ENCODE measurements at regions not wholly inside any gene's neighbourhood (a gene's known extent, or its start where the extent isn't known, plus 50 kb on each side); places are given as distances from the start of the nearest gene placed in this dataset.
"Not testable (repeated sequence)": the region's sequence is repeated elsewhere in the genome, so short reads cannot be mapped to it uniquely, and the experiment has no call there.

- DNase-seq (ENCODE audit: low read depth) = peak; percentile 75
Observed at GRCh38 chr1:38787041-38787440, 72.5 kb downstream of the RRAGC start.

GRCh38 chr1:38786040-38786436 is 73.5 kb downstream of the RRAGC start:
- peak; percentile 69 for DNase-seq (ENCODE audit: low read depth)

- DNase-seq (ENCODE audit: low read depth) = peak; percentile 69
Observed at GRCh38 chr1:38785285-38786039, 74.1 kb downstream of the RRAGC start.

- peak; percentile 45 for DNase-seq (ENCODE audit: low read depth)
Observed at GRCh38 chr1:38784452-38785284, 74.9 kb downstream of the RRAGC start.

GRCh38 chr1:38783640-38784229 is 75.8 kb downstream of the RRAGC start:
- peak; percentile 64 for DNase-seq (ENCODE audit: low read depth)

GRCh38 chr1:38781872-38782617 is 77.5 kb downstream of the RRAGC start:
- no peak for DNase-seq (ENCODE audit: low read depth)

- no peak for DNase-seq (ENCODE audit: low read depth)
Observed at GRCh38 chr1:38780133-38780532, 79.4 kb downstream of the RRAGC start.

- DNase-seq (ENCODE audit: low read depth) = no peak
Observed at GRCh38 chr1:38779491-38779890, 80.1 kb downstream of the RRAGC start.

GRCh38 chr1:38778521-38778920 is 81.1 kb downstream of the RRAGC start:
- no peak for DNase-seq (ENCODE audit: low read depth)

DNA sequence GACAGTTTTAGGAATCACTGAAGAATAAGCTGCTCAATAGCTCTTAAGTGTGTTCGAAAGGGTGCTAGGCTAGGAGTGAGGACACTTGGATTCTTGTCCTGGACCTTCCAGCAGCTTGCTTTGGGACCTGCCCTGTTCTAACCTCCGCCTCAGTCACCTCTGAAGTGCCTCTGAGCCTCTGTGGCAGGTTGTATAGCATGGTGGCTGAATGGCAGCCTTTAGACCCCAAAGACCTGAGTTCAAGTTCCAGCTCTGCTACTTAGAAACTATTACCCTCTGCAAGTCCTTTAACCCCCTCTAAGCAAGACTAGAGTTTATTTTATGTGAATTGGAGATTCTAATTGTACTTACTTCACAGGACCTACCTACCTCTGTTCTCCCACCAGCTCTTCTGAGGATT is 81.5 kb downstream of the RRAGC start:
- DNase-seq (ENCODE audit: low read depth) = no peak

DNA sequence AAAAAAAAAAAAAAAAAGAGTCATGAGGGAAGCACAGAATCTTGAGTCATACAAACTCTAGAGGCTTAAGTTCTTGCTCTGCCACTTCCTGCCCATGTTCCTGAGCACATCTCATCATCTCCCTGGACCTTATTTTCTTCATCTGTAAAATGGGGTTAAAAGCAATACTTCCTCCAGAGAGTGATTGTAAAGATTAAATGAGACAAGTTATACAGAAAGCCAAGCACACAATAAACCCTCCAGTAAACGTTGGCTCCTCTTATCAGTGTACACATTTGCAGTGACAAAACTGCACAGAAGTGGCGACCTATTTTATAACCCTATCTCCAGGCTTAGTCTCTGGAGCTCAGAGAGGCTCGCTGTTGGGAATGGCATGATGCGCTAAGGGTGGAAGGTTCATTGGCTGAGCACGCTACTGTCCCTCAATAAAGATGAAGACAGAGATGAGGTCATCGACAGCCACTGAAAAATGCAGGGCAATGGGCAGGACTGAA is 82.1 kb downstream of the RRAGC start:
- DNase-seq (ENCODE audit: low read depth) = no peak

DNA sequence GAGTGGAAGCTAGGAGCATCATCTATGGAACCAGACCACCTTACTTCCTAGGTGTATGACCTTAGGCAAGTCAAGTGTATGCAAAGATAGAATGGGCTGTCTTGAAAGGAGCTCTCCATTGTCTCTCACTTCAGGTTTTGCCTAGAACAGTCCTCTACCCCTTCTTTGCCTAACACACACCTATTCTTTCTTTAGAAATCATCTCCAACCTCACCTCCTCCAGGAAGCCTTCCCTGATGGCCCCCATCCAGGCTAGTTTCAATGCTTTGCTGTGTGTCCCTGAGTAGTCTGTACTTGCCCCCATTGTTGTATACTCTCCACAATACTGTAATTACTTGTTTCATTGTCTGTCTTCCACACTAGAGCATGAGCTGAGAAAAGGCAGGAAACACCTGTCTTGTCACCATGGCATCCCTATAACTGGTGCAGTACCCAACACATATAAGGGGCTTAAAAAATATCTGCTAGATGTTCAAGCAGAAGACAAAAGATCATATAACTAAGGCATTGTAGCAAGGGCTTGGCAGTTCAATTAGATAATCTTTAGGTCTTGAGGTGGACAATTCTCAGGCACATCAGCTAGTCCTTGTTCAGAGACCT is 83.0 kb downstream of the RRAGC start:
- DNase-seq (ENCODE audit: low read depth) = no peak

DNA sequence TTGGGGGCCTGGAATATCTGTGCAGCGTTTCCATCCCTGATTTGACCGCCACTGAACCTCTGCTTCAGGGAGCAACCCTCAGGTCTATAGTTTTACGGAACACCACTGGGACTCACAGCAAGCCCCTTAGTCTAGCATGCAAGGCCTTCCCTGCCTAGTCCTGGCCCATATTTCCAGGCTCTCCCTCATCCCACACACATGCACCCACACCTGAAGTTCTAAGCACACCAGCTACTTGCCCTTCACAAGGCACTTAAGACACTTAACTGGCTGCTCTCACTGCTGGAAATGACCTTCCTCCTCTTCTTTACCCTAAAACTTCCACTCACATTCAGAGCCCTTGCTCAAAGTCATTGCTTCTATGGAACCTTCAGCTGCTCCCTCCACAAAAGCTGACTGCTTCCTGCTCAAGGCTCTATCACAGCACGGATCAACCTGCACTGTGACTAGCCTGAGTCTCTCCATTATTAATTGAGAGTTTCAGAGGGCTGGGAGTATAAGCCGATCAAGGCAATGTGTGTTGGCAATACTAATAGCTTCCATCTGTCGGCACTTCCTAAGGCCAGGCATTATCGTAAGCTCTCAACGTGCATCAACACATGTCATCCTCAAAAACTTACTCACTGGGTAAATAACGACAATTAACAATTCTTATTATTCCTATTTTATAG is 84.3 kb downstream of the RRAGC start:
- DNase-seq (ENCODE audit: low read depth) = no peak

DNA sequence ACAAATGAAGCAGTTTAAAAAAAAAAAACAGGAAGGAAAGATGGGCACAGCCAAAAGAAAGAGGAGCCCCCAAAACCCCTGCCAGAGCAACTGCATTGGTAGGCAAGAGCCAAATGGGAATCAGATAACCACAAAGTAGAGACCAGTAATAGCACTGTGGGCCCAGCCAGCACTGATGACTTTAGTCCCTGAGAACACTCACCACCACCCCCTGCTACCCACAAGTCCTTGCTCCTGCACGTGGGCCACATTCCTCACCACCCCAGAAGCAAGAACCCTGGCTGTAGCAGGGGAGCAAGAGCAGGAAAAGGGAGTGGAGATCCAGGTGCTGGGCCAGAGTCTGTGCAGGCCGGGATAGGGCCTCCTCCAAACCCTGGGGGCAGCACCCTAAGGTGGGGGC is 86.1 kb downstream of the RRAGC start:
- DNase-seq (ENCODE audit: low read depth) = no peak

DNA sequence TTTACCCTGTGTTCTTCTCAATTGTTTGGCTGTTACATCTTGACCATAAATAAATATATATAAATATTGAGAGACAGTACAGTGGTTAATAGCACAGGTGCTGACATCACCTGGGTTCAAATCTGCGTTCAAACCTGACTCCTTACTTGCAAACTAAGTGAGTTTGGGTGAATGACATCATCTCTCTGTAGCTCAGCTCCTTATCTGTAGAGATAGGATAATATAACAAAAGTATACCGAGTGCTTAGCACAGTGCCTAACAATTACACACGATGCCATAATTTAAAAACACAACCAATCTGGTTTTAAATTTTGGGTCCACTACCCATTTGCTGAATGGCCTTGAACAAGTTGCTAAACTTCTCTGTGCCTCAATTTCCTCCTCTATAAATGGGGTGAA is 86.6 kb downstream of the RRAGC start:
- no peak for DNase-seq (ENCODE audit: low read depth)

DNA sequence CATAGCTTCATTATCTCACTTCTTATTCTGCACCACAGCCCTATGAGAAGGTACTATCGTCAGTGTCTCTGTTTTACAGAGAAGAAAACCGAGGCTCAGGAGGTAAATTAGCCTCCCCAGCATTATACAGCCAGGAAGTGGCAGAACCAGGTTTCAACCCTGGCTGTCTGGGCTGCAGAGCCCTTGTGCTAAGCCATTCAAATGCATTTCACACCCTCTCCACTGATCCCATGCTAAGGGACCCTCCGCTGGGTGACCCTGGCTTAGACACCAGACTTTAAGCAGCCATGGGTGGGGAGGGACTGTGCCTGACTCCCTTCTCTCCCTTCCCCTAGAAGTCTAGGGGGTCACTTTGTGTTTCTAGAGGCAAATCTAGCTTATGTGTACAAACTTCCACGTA is 87.5 kb downstream of the RRAGC start:
- no peak for DNase-seq (ENCODE audit: low read depth)

DNA sequence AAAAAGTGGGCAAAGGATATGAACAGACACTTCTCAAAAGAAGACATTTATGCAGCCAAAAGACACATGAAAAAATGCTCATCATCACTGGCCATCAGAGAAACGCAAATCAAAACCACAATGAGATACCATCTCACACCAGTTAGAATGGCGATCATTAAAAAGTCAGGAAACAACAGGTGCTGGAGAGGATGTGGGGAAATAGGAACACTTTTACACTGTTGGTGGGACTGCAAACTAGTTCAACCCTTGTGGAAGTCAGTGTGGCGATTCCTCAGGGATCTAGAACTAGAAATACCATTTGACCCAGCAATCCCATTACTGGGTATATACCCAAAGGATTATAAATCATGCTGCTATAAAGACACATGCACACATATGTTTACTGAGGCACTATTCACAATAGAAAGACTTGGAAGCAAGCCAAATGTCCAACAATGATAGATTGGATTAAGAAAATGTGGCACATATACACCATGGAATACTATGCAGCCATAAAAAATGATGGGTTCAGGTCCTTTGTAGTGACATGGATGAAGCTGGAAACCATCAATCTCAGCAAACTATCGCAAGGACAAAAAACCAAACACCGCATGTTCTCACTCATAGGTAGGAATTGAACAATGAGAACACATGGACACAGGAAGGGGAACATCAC is 88.9 kb downstream of the RRAGC start:
- not testable (repeated sequence) for DNase-seq (ENCODE audit: low read depth)

- no peak for DNase-seq (ENCODE audit: low read depth)
Observed at GRCh38 chr1:38766125-38766524, 93.4 kb downstream of the RRAGC start.

- DNase-seq (ENCODE audit: low read depth) = no peak
Observed at GRCh38 chr1:38763121-38763520, 96.5 kb downstream of the RRAGC start.

GRCh38 chr1:38760562-38760961 is 99.0 kb downstream of the RRAGC start:
- DNase-seq (ENCODE audit: low read depth) = no peak
